Neuronal stem cell (in vitro differentiated cells): ENCODE measurements at regions not wholly inside any gene's neighbourhood (a gene's known extent, or its start where the extent isn't known, plus 50 kb on each side); places are given as distances from the start of the nearest gene placed in this dataset.

Source experiments
- DNase-seq: peaks from one replicate; pipeline ENCODE4 v3.0.0-alpha.2; 2013; ENCODE audit warnings: low spot score
- H2AFZ ChIP-seq: one replicate; pipeline ENCODE4 v1.6.1; 2013; ENCODE audit warnings: mild to moderate bottlenecking, low read length, inconsistent platforms
- H2AK5ac ChIP-seq: 2 replicates; pipeline ENCODE4 v1.6.1; 2013; ENCODE audit warnings: low read depth, mild to moderate bottlenecking, inconsistent platforms, low read length, moderate library complexity, mixed read lengths
- H2BK120ac ChIP-seq: 2 replicates; pipeline ENCODE4 v1.6.1; 2013; ENCODE audit warnings: low read depth, mild to moderate bottlenecking, inconsistent platforms, low read length, moderate library complexity, mixed read lengths
- H2BK12ac ChIP-seq: one replicate; pipeline ENCODE4 v1.6.1; 2013; ENCODE audit warnings: low read length, inconsistent platforms
- H2BK15ac ChIP-seq: 2 replicates; pipeline ENCODE4 v1.6.1; 2013; ENCODE audit warnings: mild to moderate bottlenecking, low read length, inconsistent platforms, mixed read lengths
- H2BK5ac ChIP-seq: one replicate; pipeline ENCODE4 v1.6.1; 2013; ENCODE audit warnings: inconsistent platforms, mild to moderate bottlenecking, low read length, moderate library complexity
- H3K14ac ChIP-seq: one replicate; pipeline ENCODE4 v1.6.1; 2013; ENCODE audit warnings: low read length, inconsistent platforms
- H3K18ac ChIP-seq: 2 replicates; pipeline ENCODE4 v1.6.1; 2013; ENCODE audit warnings: low read length, inconsistent platforms
- H3K23ac ChIP-seq: 2 replicates; pipeline ENCODE4 v1.6.1; 2013; ENCODE audit warnings: low read depth, mild to moderate bottlenecking, mixed read lengths, low read length, inconsistent platforms; ENCODE audit not compliant: poor library complexity
- H3K27ac ChIP-seq: replicated peaks from 3 replicates; pipeline ENCODE4 v1.5.1; 2013; ENCODE audit warnings: low read length, inconsistent platforms
- H3K27me3 ChIP-seq, 3 experiments: 2 replicates each; pipeline ENCODE4 v1.6.1; 2013; ENCODE audit warnings: low read length in 3 of 3, mild to moderate bottlenecking in 2 of 3, inconsistent platforms in 1 of 3, low read depth in 1 of 3, mixed read lengths in 1 of 3, moderate library complexity in 1 of 3; ENCODE audit not compliant: control insufficient read depth in 3 of 3, insufficient read depth in 3 of 3
- H3K36me3 ChIP-seq, 2 donors: replicated peaks in 1 of 2; 2 replicates each; pipeline ENCODE4 v1.6.1; 2013; ENCODE audit warnings: low read length in 2 of 2; ENCODE audit not compliant: control insufficient read depth in 2 of 2, insufficient read depth in 2 of 2
- H3K4ac ChIP-seq: 2 replicates; pipeline ENCODE4 v1.6.1; 2013; ENCODE audit warnings: inconsistent platforms, mild to moderate bottlenecking, low read length, moderate library complexity
- H3K4me1 ChIP-seq, 2 donors: 1 replicate in 1 of 2; 2 replicates in 1 of 2; pipeline ENCODE4 v1.6.1; 2013; ENCODE audit warnings: low read length in 2 of 2, low read depth in 1 of 2; ENCODE audit not compliant: control insufficient read depth in 2 of 2, insufficient read depth in 1 of 2
- H3K4me2 ChIP-seq: one replicate; pipeline ENCODE4 v1.6.1; 2013; ENCODE audit warnings: mild to moderate bottlenecking, low read length, inconsistent platforms; ENCODE audit not compliant: insufficient read depth, poor library complexity, severe bottlenecking
- H3K4me3 ChIP-seq, 2 donors: 2 replicates each; pipeline ENCODE4 v1.5.1; 2013; ENCODE audit warnings: low read length in 2 of 2, mild to moderate bottlenecking in 2 of 2, inconsistent platforms in 1 of 2, moderate library complexity in 1 of 2
- H3K79me1 ChIP-seq: one replicate; pipeline ENCODE4 v1.6.1; 2013; ENCODE audit warnings: low read depth, mild to moderate bottlenecking, inconsistent platforms, low read length, moderate library complexity
- H3K9ac ChIP-seq: one replicate; pipeline ENCODE4 v1.6.1; 2013; ENCODE audit warnings: mild to moderate bottlenecking, low read depth, low read length, inconsistent platforms; ENCODE audit not compliant: poor library complexity
- H3K9me3 ChIP-seq, 2 donors: replicated peaks in 1 of 2; 2 replicates each; pipeline versions ENCODE3 to v1.6.1; 2013; ENCODE audit warnings: low read length in 2 of 2, mild to moderate bottlenecking in 2 of 2, inconsistent platforms in 1 of 2, low read depth in 1 of 2, mixed read lengths in 1 of 2, moderate library complexity in 1 of 2; ENCODE audit not compliant: control insufficient read depth in 2 of 2, insufficient read depth in 1 of 2
- H4K8ac ChIP-seq: one replicate; pipeline ENCODE4 v1.6.1; 2013; ENCODE audit warnings: low read depth, mild to moderate bottlenecking, inconsistent platforms, low read length, moderate library complexity
- H4K91ac ChIP-seq: one replicate; pipeline ENCODE4 v1.6.1; 2013; ENCODE audit warnings: low read length, low read depth, mild to moderate bottlenecking, inconsistent platforms; ENCODE audit not compliant: poor library complexity
- WGBS, 2 donors: extraction: QIAGEN DNeasy Blood & Tissue Kit; methylation state at CpG; one replicate each; pipeline ENCODE4 v1.1.7; 2013; ENCODE audit warnings: missing lambda C conversion rate in 2 of 2, mixed read lengths in 1 of 2; ENCODE audit not compliant: insufficient read length in 2 of 2, insufficient replicate concordance in 1 of 2; ENCODE audit errors: extremely low coverage in 2 of 2; 5-methylcytosine and 5-hydroxymethylcytosine counted together

- Histone ChIP-seq H2AFZ (no peak overlapping the region), H3K4ac (no peak overlapping the region), H2BK5ac (no peak overlapping the region), H2BK12ac (no peak overlapping the region), H3K18ac (no peak overlapping the region), H3K79me1 (no peaks in the 10 kb centered on the region), H2BK15ac (no peak overlapping the region), H2AK5ac (no peak overlapping the region), H3K4me2 (no peak overlapping the region), H3K23ac (no peak overlapping the region), H4K91ac (no peak overlapping the region), H3K9me3 (no peaks in the 10 kb centered on the region), H3K9ac (no peak overlapping the region), H3K36me3 (no peaks in the 10 kb centered on the region), H3K27ac (no peak overlapping the region), H3K4me3 (no peak overlapping the region), H3K4me1 (no peaks in the 10 kb centered on the region), H2BK120ac (no peak overlapping the region), H3K27me3 (no peaks in the 10 kb centered on the region), H3K14ac (no peak overlapping the region), H4K8ac (no peak overlapping the region)
- WGBS, 2 donors: no CpG with 5 or more reads among the region's 5 CpGs
- no peak for DNase-seq
These were observed 166.2 kb upstream of the CHD6 start for GRCh38 chr20:41784209-41784958.

GRCh38 chr20:41783423-41784208 lies 165.4 kb upstream of the CHD6 start:
- H3K27me3 ChIP-seq: no peaks in the 10 kb centered on the region
- no peak overlapping the region for H2BK120ac ChIP-seq
- H3K36me3 ChIP-seq: no peaks in the 10 kb centered on the region
- no peak overlapping the region for H2BK15ac ChIP-seq
- no peak overlapping the region for H2AK5ac ChIP-seq
- H2BK5ac ChIP-seq: no peak overlapping the region
- H4K8ac ChIP-seq: no peak overlapping the region
- WGBS, 2 donors: no CpG with 5 or more reads among the region's 7 CpGs
- no peak overlapping the region for H3K4me2 ChIP-seq
- H3K4me1 ChIP-seq: no peaks in the 10 kb centered on the region
- H4K91ac ChIP-seq: no peak overlapping the region
- no peak overlapping the region for H2AFZ ChIP-seq
- no peak overlapping the region for H3K27ac ChIP-seq
- DNase-seq: no peak
- no peak overlapping the region for H2BK12ac ChIP-seq
- H3K9ac ChIP-seq: no peak overlapping the region
- H3K18ac ChIP-seq: no peak overlapping the region
- no peak overlapping the region for H3K4me3 ChIP-seq
- no peak overlapping the region for H3K23ac ChIP-seq
- no peaks in the 10 kb centered on the region for H3K79me1 ChIP-seq
- no peaks in the 10 kb centered on the region for H3K9me3 ChIP-seq
- no peak overlapping the region for H3K4ac ChIP-seq
- H3K14ac ChIP-seq: no peak overlapping the region

GRCh38 chr20:41782730-41783406 lies 164.7 kb upstream of the CHD6 start:
- no peak overlapping the region for H3K4ac ChIP-seq
- H3K9ac ChIP-seq: no peak overlapping the region
- no peaks in the 10 kb centered on the region for H3K36me3 ChIP-seq
- WGBS, 2 donors: no CpG with 5 or more reads among the region's 3 CpGs
- no peak overlapping the region for H2AK5ac ChIP-seq
- H3K4me3 ChIP-seq: no peak overlapping the region
- no peaks in the 10 kb centered on the region for H3K79me1 ChIP-seq
- H3K4me1 ChIP-seq: no peaks in the 10 kb centered on the region
- H3K27me3 ChIP-seq: no peaks in the 10 kb centered on the region
- DNase-seq: no peak
- no peak overlapping the region for H4K8ac ChIP-seq
- H2BK120ac ChIP-seq: no peak overlapping the region
- no peaks in the 10 kb centered on the region for H3K9me3 ChIP-seq
- H3K4me2 ChIP-seq: no peak overlapping the region
- H3K23ac ChIP-seq: no peak overlapping the region
- no peak overlapping the region for H3K27ac ChIP-seq
- H3K14ac ChIP-seq: no peak overlapping the region
- H2BK12ac ChIP-seq: no peak overlapping the region
- H2BK15ac ChIP-seq: no peak overlapping the region
- no peak overlapping the region for H2BK5ac ChIP-seq
- no peak overlapping the region for H3K18ac ChIP-seq
- no peak overlapping the region for H4K91ac ChIP-seq
- no peak overlapping the region for H2AFZ ChIP-seq

- Histone ChIP-seq H2BK12ac (no peak overlapping the region), H3K14ac (no peak overlapping the region), H3K4me1 (no peaks in the 10 kb centered on the region), H3K23ac (no peak overlapping the region), H3K79me1 (no peaks in the 10 kb centered on the region), H4K8ac (no peak overlapping the region), H3K4ac (no peak overlapping the region), H3K18ac (no peak overlapping the region), H2BK5ac (peak overlapping the region; percentile 54), H3K4me3 (no peak overlapping the region), H3K9ac (peak overlapping the region; percentile 44), H3K9me3 (no peaks in the 10 kb centered on the region), H2AFZ (no peak overlapping the region), H3K36me3 (no peaks in the 10 kb centered on the region), H2AK5ac (no peak overlapping the region), H3K27ac (no peak overlapping the region), H4K91ac (no peak overlapping the region), H2BK15ac (no peak overlapping the region), H2BK120ac (no peak overlapping the region), H3K27me3 (no peaks in the 10 kb centered on the region), H3K4me2 (no peak overlapping the region)
- no CpG with 5 or more reads among the region's 3 CpGs for WGBS, 2 donors
- DNase-seq: no peak
These were observed 164.1 kb upstream of the CHD6 start for GRCh38 chr20:41782255-41782654.
